ENCODE measurements at regions not wholly inside any gene's neighbourhood (a gene's known extent, or its start where the extent isn't known, plus 50 kb on each side); places are given as distances from the start of the nearest gene placed in this dataset.

DNA sequence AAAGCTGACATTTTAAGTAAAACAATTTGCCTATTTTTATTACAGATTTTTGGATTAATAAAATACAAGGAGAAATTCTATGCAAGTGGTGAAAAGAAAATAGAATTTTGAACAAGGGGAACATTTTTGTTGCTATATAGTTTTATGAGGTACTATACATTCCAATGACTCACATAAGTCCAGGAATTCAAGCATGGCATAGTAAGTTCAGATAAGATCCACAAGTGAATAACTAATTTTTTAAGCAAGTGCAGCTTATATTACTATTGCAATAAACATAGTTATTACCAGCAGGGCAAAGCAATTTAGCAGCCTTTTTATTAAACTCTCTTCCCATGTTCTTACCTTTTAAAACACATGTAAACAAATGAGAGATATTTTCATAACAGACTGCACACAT, 1123.5 kb upstream of the LRRN3 start:
- no peak overlapping the region for H3K4me3 ChIP-seq (ENCODE audit: low read depth, poor library complexity, severe bottlenecking)
- DNase-seq (ENCODE audit: low spot score in 2 of 2): no peak
- TF ChIP-seq, protein P1, sequence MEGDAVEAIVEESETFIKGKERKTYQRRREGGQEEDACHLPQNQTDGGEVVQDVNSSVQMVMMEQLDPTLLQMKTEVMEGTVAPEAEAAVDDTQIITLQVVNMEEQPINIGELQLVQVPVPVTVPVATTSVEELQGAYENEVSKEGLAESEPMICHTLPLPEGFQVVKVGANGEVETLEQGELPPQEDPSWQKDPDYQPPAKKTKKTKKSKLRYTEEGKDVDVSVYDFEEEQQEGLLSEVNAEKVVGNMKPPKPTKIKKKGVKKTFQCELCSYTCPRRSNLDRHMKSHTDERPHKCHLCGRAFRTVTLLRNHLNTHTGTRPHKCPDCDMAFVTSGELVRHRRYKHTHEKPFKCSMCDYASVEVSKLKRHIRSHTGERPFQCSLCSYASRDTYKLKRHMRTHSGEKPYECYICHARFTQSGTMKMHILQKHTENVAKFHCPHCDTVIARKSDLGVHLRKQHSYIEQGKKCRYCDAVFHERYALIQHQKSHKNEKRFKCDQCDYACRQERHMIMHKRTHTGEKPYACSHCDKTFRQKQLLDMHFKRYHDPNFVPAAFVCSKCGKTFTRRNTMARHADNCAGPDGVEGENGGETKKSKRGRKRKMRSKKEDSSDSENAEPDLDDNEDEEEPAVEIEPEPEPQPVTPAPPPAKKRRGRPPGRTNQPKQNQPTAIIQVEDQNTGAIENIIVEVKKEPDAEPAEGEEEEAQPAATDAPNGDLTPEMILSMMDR (IDR thresholded peaks at IDR 0.05): no peak
- TF ChIP-seq POLR2A (IDR thresholded peaks at IDR 0.05): no peak
- intact Hi-C loops (cut with DNase I; ENCODE audit: low total_unique reads): no loop called here

DNA sequence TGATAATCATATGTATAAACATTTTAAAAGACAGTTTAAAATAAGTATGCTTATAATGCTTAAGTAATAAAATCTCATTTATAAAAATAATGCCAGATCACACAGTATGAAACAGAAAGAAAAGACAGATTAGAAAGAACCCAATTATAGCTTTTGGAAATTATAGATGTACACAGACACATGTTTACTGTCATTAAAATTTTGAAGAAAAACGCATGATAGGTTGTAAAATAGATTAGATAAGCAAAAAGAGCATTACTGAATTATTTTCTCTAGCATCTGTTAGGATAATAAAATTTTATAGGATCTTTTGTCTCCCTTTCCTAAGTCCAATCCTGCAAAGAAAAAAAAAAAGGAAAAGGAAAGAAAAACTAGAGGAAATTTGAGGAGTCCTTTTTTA, 1107.3 kb upstream of the LRRN3 start:
- TF ChIP-seq POLR2A (IDR thresholded peaks at IDR 0.05): no peak
- H3K4me3 ChIP-seq (ENCODE audit: low read depth, poor library complexity, severe bottlenecking): no peak overlapping the region
- whole genome bisulfite sequencing, 2 donors: 54 to 56% methylated on average over 1 of the region's 1 CpG
- DNase-seq (ENCODE audit: low spot score in 2 of 2): no peak
- intact Hi-C loops (cut with DNase I; ENCODE audit: low total_unique reads): no loop called here

DNA sequence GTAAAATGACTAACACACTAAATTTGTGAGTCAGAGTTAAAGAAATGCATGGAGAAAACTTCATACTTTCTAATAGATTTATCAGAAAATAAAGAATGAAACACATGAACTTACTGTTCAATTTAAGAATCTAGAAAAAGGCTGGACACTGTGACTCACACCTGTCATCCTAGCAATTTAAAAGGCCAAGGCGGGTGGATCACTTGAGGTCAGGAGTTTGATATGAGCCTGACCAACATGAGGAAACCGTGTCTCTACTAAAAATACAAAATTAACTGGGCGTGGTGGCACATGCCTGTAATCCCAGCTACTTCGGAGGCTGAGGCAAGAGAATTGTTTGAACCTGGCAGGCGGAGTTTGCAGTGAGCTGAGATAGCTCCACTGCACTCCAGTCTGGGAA, 1106.2 kb upstream of the LRRN3 start:
- intact Hi-C loops (cut with DNase I; ENCODE audit: low total_unique reads): no loop called here
- 60 to 71% methylated on average over 5 of the region's 5 CpGs for WGBS, 2 donors

DNA sequence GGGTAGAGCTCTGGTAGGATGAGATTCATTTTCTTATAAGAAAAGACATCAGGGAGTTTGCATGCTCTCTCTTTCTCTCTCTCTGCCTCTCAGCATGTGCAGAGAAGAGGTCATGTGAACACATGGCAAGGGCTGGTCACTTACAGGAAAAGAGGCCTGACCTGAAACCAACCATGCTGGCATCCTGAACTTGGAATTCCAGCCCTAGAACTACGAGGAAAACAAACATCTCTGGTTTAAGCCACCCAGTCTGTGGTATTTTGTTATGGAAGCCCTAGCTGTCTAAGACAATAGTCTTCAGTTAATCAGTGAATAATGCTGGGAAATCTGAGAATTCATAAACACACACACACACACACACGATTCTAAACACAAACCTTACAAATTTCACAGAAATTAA, 1104.2 kb upstream of the LRRN3 start:
- intact Hi-C loops (cut with DNase I; ENCODE audit: low total_unique reads): no loop called here
- 62 to 63% methylated on average over 2 of the region's 2 CpGs for WGBS, 2 donors
- H3K4me3 ChIP-seq (ENCODE audit: low read depth, poor library complexity, severe bottlenecking): no peak overlapping the region
- TF ChIP-seq, protein P1 (IDR thresholded peaks at IDR 0.05): no peak
- TF ChIP-seq POLR2A (IDR thresholded peaks at IDR 0.05): no peak
- no peak for DNase-seq (ENCODE audit: low spot score in 2 of 2)

More for the DNA sequence above, 1106.2 kb upstream of the LRRN3 start:
- TF ChIP-seq, protein P1 (IDR thresholded peaks at IDR 0.05): no peak
- TF ChIP-seq POLR2A (IDR thresholded peaks at IDR 0.05): no peak
- no peak for DNase-seq (ENCODE audit: low spot score in 2 of 2)
- H3K4me3 ChIP-seq (ENCODE audit: low read depth, poor library complexity, severe bottlenecking): no peak overlapping the region

DNA sequence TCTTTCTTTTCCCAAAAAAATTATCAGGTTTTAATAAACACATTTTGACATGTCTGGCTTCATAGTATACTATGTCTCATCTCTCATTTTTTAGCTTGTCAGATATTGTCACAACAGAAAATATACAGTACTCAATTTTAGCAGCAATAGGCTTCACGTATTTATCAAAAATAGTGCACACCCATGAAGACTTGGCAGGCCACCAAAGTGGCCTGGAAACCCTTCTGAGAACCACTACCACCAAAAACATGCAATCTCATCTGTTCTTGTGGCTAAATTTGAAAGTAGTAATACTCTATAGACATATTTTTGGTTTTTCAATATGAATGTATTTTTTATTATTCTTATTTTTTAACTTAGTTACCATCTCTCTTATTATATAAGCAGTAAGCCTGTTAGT, 1094.5 kb upstream of the LRRN3 start:
- intact Hi-C loops (cut with DNase I; ENCODE audit: low total_unique reads): no loop called here
- TF ChIP-seq POLR2A (IDR thresholded peaks at IDR 0.05): no peak
- TF ChIP-seq, protein P1 (IDR thresholded peaks at IDR 0.05): no peak
- 66 to 68% methylated on average over 1 of the region's 1 CpG for WGBS, 2 donors
- H3K4me3 ChIP-seq (ENCODE audit: low read depth, poor library complexity, severe bottlenecking): no peak overlapping the region
- no peak for DNase-seq (ENCODE audit: low spot score in 2 of 2)

DNA sequence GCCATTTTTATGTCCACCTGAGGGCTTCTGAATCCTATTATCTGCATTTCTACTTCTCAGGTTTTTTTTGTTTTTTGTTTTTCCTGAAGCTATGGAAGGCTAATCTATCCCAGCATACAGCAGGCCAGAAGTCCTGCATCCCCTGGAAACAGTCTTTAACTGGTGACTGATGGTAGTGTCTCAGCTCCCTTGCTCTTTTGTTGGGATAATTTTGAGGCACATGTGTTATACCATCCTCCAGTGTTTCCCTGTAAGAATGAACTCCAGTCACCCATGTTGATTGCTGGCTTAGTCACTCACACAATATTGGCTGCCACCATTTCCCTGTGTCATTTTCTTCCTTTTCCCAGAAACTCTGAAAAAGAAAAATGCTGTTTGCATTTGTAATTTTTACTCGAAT, 1094.0 kb upstream of the LRRN3 start:
- WGBS, 2 donors: 69 to 76% methylated on average over 1 of the region's 1 CpG
- DNase-seq (ENCODE audit: low spot score in 2 of 2): no peak
- TF ChIP-seq POLR2A (IDR thresholded peaks at IDR 0.05): no peak
- TF ChIP-seq, protein P1 (IDR thresholded peaks at IDR 0.05): no peak
- intact Hi-C loops (cut with DNase I; ENCODE audit: low total_unique reads): no loop called here
- H3K4me3 ChIP-seq (ENCODE audit: low read depth, poor library complexity, severe bottlenecking): no peak overlapping the region

Data from lower leg skin (tissue), 4 donors.